ENCODE measurements at regions not wholly inside any gene's neighbourhood (a gene's known extent, or its start where the extent isn't known, plus 50 kb on each side); places are given as distances from the start of the nearest gene placed in this dataset.

DNA sequence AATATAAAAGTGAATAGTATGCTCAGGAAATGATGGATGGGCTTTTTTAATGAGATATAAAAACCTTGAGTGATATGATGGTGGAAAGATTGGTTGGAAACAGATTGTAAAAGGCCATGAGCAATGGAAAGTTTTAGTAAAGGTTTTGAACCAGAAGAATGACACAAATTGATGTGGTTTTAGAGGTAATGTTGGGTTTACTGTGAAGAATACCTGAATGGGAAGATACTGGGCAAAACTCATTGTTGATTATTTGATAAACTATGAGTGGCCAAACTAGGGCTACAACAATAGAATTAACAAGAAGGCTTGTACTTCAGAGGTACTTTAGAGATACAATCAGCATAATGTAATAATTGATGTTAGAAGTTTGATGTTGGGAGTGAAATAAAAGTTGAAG lies 108.5 kb downstream of the PTGS2 start:
- Histone ChIP-seq H3K4me2 (ENCODE audit: low read depth, low read length) (no peak overlapping the region), H3K4me3 (ENCODE audit: low read length) (no peak overlapping the region), H3K79me2 (ENCODE audit: low read length) (no peaks in the 10 kb centered on the region), H3K4me1 (ENCODE audit: low read length) (no peaks in the 10 kb centered on the region), H3F3A (ENCODE audit: insufficient read depth, low read length) (no peaks in the 10 kb centered on the region), H4K20me1 (ENCODE audit: insufficient read depth, low read length) (no peaks in the 10 kb centered on the region), H3K9ac (ENCODE audit: low read length) (no peak overlapping the region), H3K27ac (ENCODE audit: low read length) (no peak overlapping the region), H3K36me3 (replicated peaks; ENCODE audit: insufficient read depth, low read length) (no peaks in the 10 kb centered on the region), H3K9me3 (replicated peaks; ENCODE audit: insufficient read depth, low read length) (no peaks in the 10 kb centered on the region), H2AFZ (ENCODE audit: low read length) (no peak overlapping the region), H3K27me3 (replicated peaks; ENCODE audit: insufficient read depth, low read length) (no peaks in the 10 kb centered on the region), H3K9me2 (replicated peaks; ENCODE audit: insufficient read depth, low read length) (no peaks in the 10 kb centered on the region)
- TF ChIP-seq CTCF (IDR thresholded peaks at IDR 0.05; ENCODE audit: low read length) (no peak), EZH2phosphoT487 (IDR thresholded peaks at IDR 0.05; ENCODE audit: low read length) (no peak), EZH2 (optimal IDR thresholded peaks at IDR 0.05; ENCODE audit: low read depth, low read length) (no peak)
- no peak for DNase-seq

- Histone ChIP-seq H3K9me2 (replicated peaks; ENCODE audit: insufficient read depth, low read length) (no peaks in the 10 kb centered on the region), H3K4me1 (ENCODE audit: low read length) (no peaks in the 10 kb centered on the region), H3K27me3 (replicated peaks; ENCODE audit: insufficient read depth, low read length) (no peaks in the 10 kb centered on the region), H4K20me1 (ENCODE audit: insufficient read depth, low read length) (no peaks in the 10 kb centered on the region), H3K4me3 (ENCODE audit: low read length) (no peak overlapping the region), H3K27ac (ENCODE audit: low read length) (no peak overlapping the region), H3K9ac (ENCODE audit: low read length) (no peak overlapping the region), H3F3A (ENCODE audit: insufficient read depth, low read length) (no peaks in the 10 kb centered on the region), H3K9me3 (replicated peaks; ENCODE audit: insufficient read depth, low read length) (no peaks in the 10 kb centered on the region), H3K79me2 (ENCODE audit: low read length) (no peaks in the 10 kb centered on the region), H2AFZ (ENCODE audit: low read length) (no peak overlapping the region), H3K4me2 (ENCODE audit: low read depth, low read length) (no peak overlapping the region), H3K36me3 (replicated peaks; ENCODE audit: insufficient read depth, low read length) (no peaks in the 10 kb centered on the region)
- DNase-seq: no peak
- TF ChIP-seq CTCF (IDR thresholded peaks at IDR 0.05; ENCODE audit: low read length) (no peak), EZH2phosphoT487 (IDR thresholded peaks at IDR 0.05; ENCODE audit: low read length) (no peak), EZH2 (optimal IDR thresholded peaks at IDR 0.05; ENCODE audit: low read depth, low read length) (no peak)
These were observed 108.9 kb upstream of the PDC start for GRCh38 chr1:186569856-186570255.

DNA sequence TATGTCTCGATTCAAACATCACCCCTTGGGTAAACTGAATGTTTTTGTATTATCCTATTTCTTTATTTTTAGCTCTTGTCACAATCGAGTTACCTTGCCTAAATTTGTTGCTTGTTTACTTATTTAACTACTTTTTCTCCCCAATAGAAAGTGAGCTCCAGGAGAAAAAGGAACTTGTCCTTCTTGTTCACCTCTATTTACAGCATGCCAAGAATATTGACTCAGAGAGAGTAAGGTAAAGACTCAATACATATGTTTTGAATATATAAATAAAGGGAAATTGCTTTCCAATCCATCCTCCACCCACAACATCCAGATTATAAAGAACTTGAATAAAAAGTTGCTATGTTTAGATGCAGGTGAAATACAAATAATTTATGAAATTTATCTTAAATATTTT lies 107.3 kb upstream of the PDC start:
- Histone ChIP-seq H4K20me1 (ENCODE audit: insufficient read depth, low read length) (no peaks in the 10 kb centered on the region), H3K4me3 (ENCODE audit: low read length) (no peak overlapping the region), H3K27me3 (replicated peaks; ENCODE audit: insufficient read depth, low read length) (no peaks in the 10 kb centered on the region), H2AFZ (ENCODE audit: low read length) (no peak overlapping the region), H3K9me3 (replicated peaks; ENCODE audit: insufficient read depth, low read length) (no peaks in the 10 kb centered on the region), H3K4me2 (ENCODE audit: low read depth, low read length) (no peak overlapping the region), H3K4me1 (ENCODE audit: low read length) (no peaks in the 10 kb centered on the region), H3K79me2 (ENCODE audit: low read length) (no peaks in the 10 kb centered on the region), H3K27ac (ENCODE audit: low read length) (no peak overlapping the region), H3K9me2 (replicated peaks; ENCODE audit: insufficient read depth, low read length) (no peaks in the 10 kb centered on the region), H3F3A (ENCODE audit: insufficient read depth, low read length) (no peaks in the 10 kb centered on the region), H3K9ac (ENCODE audit: low read length) (no peak overlapping the region), H3K36me3 (replicated peaks; ENCODE audit: insufficient read depth, low read length) (no peaks in the 10 kb centered on the region)
- TF ChIP-seq CTCF (IDR thresholded peaks at IDR 0.05; ENCODE audit: low read length): no peak
- TF ChIP-seq EZH2 (optimal IDR thresholded peaks at IDR 0.05; ENCODE audit: low read depth, low read length): no peak
- no peak for TF ChIP-seq EZH2phosphoT487 (IDR thresholded peaks at IDR 0.05; ENCODE audit: low read length)
- DNase-seq: no peak

All from MM.1S (cell line).